Duodenal mucosa (tissue), 2 donors: ENCODE measurements at regions not wholly inside any gene's neighbourhood (a gene's known extent, or its start where the extent isn't known, plus 50 kb on each side); places are given as distances from the start of the nearest gene placed in this dataset.

Experiments used
- H3K27ac ChIP-seq: one replicate; pipeline ENCODE4 v1.7.0; 2013; ENCODE audit warnings: low read depth, low read length
- H3K27me3 ChIP-seq, 2 donors: one replicate each; pipeline ENCODE4 v1.7.0; 2013; ENCODE audit warnings: low read length in 2 of 2, control low read depth in 1 of 2; ENCODE audit not compliant: insufficient read depth in 2 of 2, control insufficient read depth in 1 of 2
- H3K36me3 ChIP-seq, 2 donors: one replicate each; pipeline ENCODE4 v1.7.0; 2013; ENCODE audit warnings: low read length in 2 of 2, control low read depth in 1 of 2; ENCODE audit not compliant: insufficient read depth in 2 of 2, control insufficient read depth in 1 of 2
- H3K4me1 ChIP-seq, 2 donors: one replicate each; pipeline ENCODE4 v1.7.0; 2013; ENCODE audit warnings: low read length in 2 of 2, control low read depth in 1 of 2; ENCODE audit not compliant: insufficient read depth in 2 of 2, control insufficient read depth in 1 of 2
- H3K4me3 ChIP-seq, 2 donors: one replicate each; pipeline ENCODE4 v1.7.0; 2013; ENCODE audit warnings: low read length in 2 of 2, low read depth in 1 of 2
- H3K9ac ChIP-seq, 2 donors: one replicate each; pipeline ENCODE4 v1.7.0; 2013; ENCODE audit warnings: low read length in 2 of 2, low read depth in 1 of 2
- H3K9me3 ChIP-seq, 2 donors: one replicate each; pipeline ENCODE4 v1.7.0; 2013; ENCODE audit warnings: low read length in 2 of 2, control low read depth in 1 of 2; ENCODE audit not compliant: control insufficient read depth in 1 of 2

DNA sequence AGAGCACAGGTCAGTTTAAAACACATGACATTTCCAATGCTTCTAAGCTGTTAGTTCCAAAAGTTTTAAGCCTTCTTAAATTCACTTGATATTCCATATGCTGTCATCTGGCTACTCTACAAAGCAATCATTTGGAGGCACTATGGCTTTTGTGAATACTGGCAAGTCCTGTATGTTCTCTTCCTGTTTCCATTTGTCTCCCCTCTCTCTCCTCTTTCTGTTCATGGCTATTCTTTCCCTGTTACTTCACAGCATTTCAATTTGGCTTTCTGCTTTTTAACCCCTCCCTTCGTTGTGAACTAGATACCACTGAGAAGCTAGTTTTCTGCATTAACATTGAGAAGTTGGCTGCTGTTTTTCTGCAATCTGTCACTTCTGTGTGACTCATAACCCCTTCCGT, 1337.2 kb upstream of the CELF4 start:
- Histone ChIP-seq H3K27me3 (no peaks in the 10 kb centered on the region), H3K9me3 (no peaks in the 10 kb centered on the region), H3K9ac (no peak overlapping the region), H3K4me1 (no peaks in the 10 kb centered on the region), H3K36me3 (no peaks in the 10 kb centered on the region), H3K4me3 (no peak overlapping the region), H3K27ac (no peak overlapping the region)

DNA sequence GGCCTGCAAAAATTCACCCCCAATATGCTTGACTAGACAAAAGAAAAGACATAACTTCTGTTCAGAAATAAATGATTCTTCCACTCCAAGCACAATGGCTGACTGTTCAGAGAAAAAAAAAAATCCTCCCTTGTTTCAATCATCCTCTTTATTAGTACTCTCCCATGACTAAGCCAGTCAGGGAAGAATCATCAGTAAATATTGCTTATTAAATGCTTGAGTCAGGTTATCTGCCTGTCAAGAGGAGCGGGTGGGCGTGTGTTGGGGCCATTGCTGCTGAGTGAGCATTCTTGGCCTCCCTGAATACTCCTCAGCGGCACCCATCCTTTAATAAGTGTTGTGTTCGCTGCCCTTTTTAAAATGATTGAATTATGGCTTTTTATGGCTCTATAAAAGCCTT, 1334.8 kb upstream of the CELF4 start:
- Histone ChIP-seq H3K4me3 (no peak overlapping the region), H3K9me3 (no peaks in the 10 kb centered on the region), H3K4me1 (no peaks in the 10 kb centered on the region), H3K27me3 (no peaks in the 10 kb centered on the region), H3K27ac (no peak overlapping the region), H3K36me3 (no peaks in the 10 kb centered on the region), H3K9ac (no peak overlapping the region)

DNA sequence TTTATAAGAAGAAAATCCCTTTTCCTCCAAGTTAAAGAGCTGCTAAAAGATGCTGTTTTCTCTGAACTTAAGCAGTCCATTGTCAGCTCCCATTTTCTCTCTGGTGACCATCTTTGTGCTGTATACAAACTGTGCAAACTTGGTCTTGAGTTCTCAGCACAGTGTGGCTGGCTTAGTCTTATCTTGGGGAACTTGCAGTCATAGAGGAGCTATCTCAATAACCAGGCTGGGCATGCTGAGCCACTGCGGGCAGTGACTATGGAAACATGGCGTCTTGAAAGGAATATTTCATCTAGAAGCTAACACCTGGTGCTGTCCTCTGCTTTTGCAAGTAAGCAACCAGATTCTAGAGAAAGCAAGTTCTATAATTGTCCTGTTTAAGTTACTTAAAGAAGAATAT, 1334.4 kb upstream of the CELF4 start:
- Histone ChIP-seq H3K4me1 (no peaks in the 10 kb centered on the region), H3K27me3 (no peaks in the 10 kb centered on the region), H3K27ac (no peak overlapping the region), H3K9ac (no peak overlapping the region), H3K9me3 (no peaks in the 10 kb centered on the region), H3K36me3 (no peaks in the 10 kb centered on the region), H3K4me3 (no peak overlapping the region)

DNA sequence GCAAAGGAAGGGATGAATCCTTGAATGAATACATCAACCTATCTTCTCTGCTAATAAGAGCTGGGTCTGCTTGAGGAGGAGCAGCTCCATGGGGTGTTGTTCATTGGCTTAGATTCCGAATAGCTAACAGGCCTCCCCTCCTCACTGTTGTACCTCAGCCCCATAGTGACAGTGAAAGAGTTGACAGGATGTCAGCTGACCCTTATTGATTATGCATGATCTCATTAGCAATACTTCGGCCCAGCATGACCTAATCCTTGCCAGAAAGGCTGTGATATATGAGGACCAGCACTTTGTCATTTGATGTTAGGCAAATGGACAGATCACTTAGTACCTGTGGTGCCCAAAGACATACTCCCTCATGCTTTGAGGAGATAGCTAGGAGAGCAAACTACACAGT, 1333.7 kb upstream of the CELF4 start:
- Histone ChIP-seq H3K27me3 (no peaks in the 10 kb centered on the region), H3K4me3 (no peak overlapping the region), H3K27ac (no peak overlapping the region), H3K36me3 (no peaks in the 10 kb centered on the region), H3K9me3 (no peaks in the 10 kb centered on the region), H3K4me1 (no peaks in the 10 kb centered on the region), H3K9ac (no peak overlapping the region)

DNA sequence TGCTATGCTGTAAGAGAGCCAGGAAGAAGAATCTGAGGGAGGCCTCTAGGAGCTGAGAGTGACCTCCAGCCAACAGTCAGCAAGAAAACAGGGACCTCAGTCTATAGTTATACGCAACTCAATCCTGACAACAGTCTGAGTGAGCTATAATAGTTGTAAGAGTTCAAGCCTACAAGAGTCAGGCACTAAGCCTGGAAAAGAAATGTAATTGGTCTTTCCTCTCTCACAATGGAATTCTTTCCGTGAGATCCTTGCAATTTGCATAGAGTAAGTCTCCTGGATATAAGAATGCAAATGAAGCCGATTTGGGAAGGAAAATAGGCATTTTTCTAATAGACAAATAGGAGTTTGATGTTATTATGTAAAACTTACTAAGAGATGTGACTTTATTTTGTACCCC, 1332.6 kb upstream of the CELF4 start:
- Histone ChIP-seq H3K4me3 (no peak overlapping the region), H3K27me3 (no peaks in the 10 kb centered on the region), H3K9me3 (no peaks in the 10 kb centered on the region), H3K27ac (no peak overlapping the region), H3K36me3 (no peaks in the 10 kb centered on the region), H3K4me1 (no peaks in the 10 kb centered on the region), H3K9ac (no peak overlapping the region)

DNA sequence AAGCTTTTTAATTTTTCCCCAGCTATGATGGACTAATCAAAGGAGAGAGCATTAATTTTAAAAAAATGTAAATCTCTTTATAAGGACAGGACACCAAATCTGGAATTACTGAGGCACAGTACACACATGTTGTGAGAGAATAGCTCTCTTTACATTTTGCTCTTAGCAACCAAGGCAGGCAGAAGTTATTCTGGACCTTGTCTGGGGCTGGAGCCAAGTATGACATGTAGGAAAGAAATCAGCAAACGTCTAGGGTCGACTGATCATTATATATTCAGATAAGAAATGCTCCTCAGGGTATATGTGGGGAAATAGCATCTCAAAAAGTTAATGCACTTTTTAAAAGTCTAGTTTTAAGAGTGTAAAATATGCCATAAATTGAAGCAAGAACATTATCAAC, 1330.0 kb upstream of the CELF4 start:
- Histone ChIP-seq H3K9me3 (no peaks in the 10 kb centered on the region), H3K36me3 (no peaks in the 10 kb centered on the region), H3K27ac (no peak overlapping the region), H3K4me1 (no peaks in the 10 kb centered on the region), H3K27me3 (no peaks in the 10 kb centered on the region), H3K9ac (no peak overlapping the region), H3K4me3 (no peak overlapping the region)

DNA sequence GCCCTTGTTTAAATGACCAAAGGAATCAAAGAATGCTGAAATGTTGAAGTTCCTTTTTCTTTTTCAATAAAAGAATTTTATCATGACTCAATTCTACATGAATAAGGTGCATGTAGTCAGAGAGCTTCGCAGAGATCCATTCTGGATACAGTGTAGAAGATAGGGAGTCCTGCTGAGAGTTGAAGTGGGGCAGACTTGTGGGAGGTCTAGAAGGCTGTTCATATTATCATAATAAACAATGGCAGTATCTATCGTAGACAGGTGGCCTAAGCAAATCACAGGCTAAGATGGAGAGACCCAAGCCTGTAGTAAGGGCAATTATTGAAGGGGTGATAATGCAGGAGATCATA, 1322.0 kb upstream of the CELF4 start:
- Histone ChIP-seq H3K9me3 (no peaks in the 10 kb centered on the region), H3K27me3 (no peaks in the 10 kb centered on the region), H3K9ac (no peak overlapping the region), H3K36me3 (no peaks in the 10 kb centered on the region), H3K27ac (no peak overlapping the region), H3K4me1 (no peaks in the 10 kb centered on the region), H3K4me3 (no peak overlapping the region)

DNA sequence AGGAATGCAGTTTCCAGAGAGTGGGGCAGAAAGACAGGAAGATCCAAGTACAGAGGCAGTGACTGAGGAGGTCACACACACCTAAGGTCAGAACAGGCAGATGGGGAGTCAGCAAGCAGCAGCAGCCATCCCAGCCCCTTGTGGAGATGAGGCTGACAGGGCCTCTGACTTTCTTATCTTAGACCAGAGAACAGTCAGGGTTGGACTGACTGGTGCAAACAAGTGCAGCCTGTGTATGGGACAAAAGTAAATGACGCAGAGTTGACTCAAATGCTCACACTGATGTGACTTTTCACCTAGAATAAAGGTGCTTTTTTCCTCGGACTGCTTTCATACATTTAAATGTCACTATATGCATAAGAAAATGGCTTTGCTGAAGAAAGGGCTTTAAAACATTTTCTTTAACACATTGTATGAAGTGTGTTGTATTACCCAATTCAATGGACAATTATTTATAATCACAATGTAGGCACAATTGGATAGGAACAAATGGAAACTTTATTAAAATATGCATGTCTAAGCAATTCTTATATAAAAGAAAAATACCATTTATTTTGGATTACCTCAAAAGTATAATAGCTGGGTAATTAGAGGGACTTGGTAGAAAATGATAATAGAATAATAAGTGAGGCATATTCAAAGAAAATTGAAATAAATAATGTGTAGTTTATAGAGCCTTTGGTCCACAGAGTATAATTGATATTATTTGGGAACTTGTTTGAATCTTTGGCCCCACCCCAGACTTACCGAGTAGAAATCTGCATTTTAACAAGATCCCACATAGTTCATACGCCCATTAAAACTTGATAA, 1321.5 kb upstream of the CELF4 start:
- Histone ChIP-seq H3K4me3 (no peak overlapping the region), H3K9me3 (no peaks in the 10 kb centered on the region), H3K27ac (no peak overlapping the region), H3K4me1 (no peaks in the 10 kb centered on the region), H3K27me3 (no peaks in the 10 kb centered on the region), H3K9ac (no peak overlapping the region), H3K36me3 (no peaks in the 10 kb centered on the region)

DNA sequence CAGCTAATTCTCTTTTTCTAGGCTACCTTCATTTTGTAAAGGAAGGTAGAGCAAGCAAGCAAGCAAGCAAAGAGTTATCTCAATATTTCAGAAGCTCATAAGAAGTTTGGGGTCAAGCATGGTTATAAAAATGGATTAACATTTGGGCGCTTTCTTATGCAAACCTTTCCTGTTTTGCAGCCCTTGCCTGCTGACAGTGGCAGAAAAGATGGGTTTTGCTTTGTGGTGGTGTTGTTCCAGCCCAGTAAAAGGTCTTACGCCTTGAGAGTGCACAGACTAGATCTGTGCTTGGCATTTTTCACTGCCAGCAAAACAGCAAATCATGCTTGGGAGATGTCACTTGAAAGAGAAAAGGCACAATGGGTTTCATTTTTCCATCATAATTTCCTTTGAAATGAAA, 1320.6 kb upstream of the CELF4 start:
- Histone ChIP-seq H3K4me3 (no peak overlapping the region), H3K36me3 (no peaks in the 10 kb centered on the region), H3K9ac (no peak overlapping the region), H3K4me1 (no peaks in the 10 kb centered on the region), H3K27ac (no peak overlapping the region), H3K27me3 (no peaks in the 10 kb centered on the region), H3K9me3 (no peaks in the 10 kb centered on the region)

DNA sequence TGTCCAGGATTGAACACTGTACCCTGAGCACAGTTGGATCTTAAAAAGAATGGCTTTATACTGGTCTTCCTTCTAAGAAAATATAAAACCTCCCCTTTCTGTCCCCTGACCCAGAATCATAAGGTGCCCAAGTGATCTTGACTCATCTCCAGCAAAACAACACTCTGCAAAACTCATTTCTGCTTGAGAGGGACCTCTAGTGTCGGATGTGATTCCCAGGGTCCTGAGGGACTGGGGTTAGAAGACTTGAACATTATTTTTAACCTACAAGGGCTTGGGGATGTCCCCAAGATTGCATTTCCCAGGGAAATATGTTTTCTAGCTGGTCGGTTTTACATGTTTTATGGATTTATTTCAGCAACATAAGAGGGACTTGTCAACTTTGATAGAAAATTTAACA, 1318.5 kb upstream of the CELF4 start:
- no peaks in the 10 kb centered on the region for H3K36me3 ChIP-seq
- no peaks in the 10 kb centered on the region for H3K4me1 ChIP-seq
- H3K4me3 ChIP-seq: no peak overlapping the region
- no peak overlapping the region for H3K27ac ChIP-seq
- H3K9ac ChIP-seq: no peak overlapping the region
- no peaks in the 10 kb centered on the region for H3K9me3 ChIP-seq
- no peaks in the 10 kb centered on the region for H3K27me3 ChIP-seq

DNA sequence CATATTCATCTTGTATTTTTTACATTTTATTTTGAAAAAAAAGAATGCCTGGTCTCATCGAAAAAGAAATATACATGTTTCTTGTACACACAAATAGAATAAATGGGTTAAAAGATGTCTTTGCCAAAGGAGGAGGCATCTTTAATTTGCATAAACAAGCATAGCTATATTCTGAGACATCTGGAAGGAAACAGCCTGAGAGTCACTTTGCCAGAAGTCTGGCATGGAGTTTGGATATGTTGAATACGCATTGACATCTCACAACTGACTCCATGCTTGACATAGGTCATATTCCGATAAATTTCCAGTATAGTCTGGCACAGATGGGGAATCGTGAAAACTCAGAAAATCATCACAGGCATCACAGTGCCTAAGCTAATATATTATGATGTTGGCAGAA, 1317.5 kb upstream of the CELF4 start:
- Histone ChIP-seq H3K36me3 (no peaks in the 10 kb centered on the region), H3K9me3 (no peaks in the 10 kb centered on the region), H3K9ac (no peak overlapping the region), H3K27me3 (no peaks in the 10 kb centered on the region), H3K4me3 (no peak overlapping the region), H3K4me1 (no peaks in the 10 kb centered on the region), H3K27ac (no peak overlapping the region)
